GM23248 (cell line): ENCODE measurements at regions not wholly inside any gene's neighbourhood (a gene's known extent, or its start where the extent isn't known, plus 50 kb on each side); places are given as distances from the start of the nearest gene placed in this dataset.

ENCODE experiments used
- DNase-seq: peaks from one replicate; pipeline ENCODE4 v3.0.0-alpha.2; 2015
- H2AFZ ChIP-seq: fragments of 200-600 bp; sonication (generic); 2 replicates; pipeline ENCODE4 v1.6.1; 2016; ENCODE audit warnings: antibody characterized with exemption
- H3F3A ChIP-seq: fragments of 200-600 bp; sonication (generic); 2 replicates; pipeline ENCODE4 v1.6.1; 2016; ENCODE audit warnings: mild to moderate bottlenecking, antibody characterized with exemption, mixed run types; ENCODE audit not compliant: insufficient read depth
- H3K27ac ChIP-seq: fragments of 200-600 bp; sonication (generic); 2 replicates; pipeline ENCODE4 v1.5.1; 2016; ENCODE audit warnings: mild to moderate bottlenecking
- H3K27me3 ChIP-seq: fragments of 200-600 bp; sonication (generic); replicated peaks from 2 replicates; pipeline ENCODE4 v1.6.1; 2016; ENCODE audit warnings: mild to moderate bottlenecking; ENCODE audit not compliant: insufficient read depth
- H3K36me3 ChIP-seq: fragments of 200-600 bp; sonication (generic); 2 replicates; pipeline ENCODE4 v1.6.1; 2016; ENCODE audit warnings: low read depth, mild to moderate bottlenecking
- H3K4me1 ChIP-seq: fragments of 200-600 bp; sonication (generic); 2 replicates; pipeline ENCODE4 v1.6.1; 2016; ENCODE audit warnings: mild to moderate bottlenecking; ENCODE audit not compliant: insufficient read depth
- H3K4me2 ChIP-seq: fragments of 200-600 bp; sonication (generic); one replicate; pipeline ENCODE4 v1.6.1; 2016; ENCODE audit warnings: mild to moderate bottlenecking; ENCODE audit not compliant: unreplicated experiment
- H3K4me3 ChIP-seq: fragments of 200-600 bp; sonication (generic); 2 replicates; pipeline ENCODE4 v1.5.1; 2016; ENCODE audit warnings: mild to moderate bottlenecking
- H3K79me2 ChIP-seq: fragments of 200-600 bp; sonication (generic); 2 replicates; pipeline ENCODE4 v1.6.1; 2016; ENCODE audit warnings: mild to moderate bottlenecking; ENCODE audit not compliant: insufficient read depth
- H3K9ac ChIP-seq: fragments of 200-600 bp; sonication (generic); 2 replicates; pipeline ENCODE4 v1.6.1; 2016; ENCODE audit warnings: mild to moderate bottlenecking
- H3K9me2 ChIP-seq: fragments of 200-600 bp; sonication (generic); 2 replicates; pipeline ENCODE4 v1.6.1; 2016; ENCODE audit warnings: mixed run types, mild to moderate bottlenecking, moderate library complexity; ENCODE audit not compliant: insufficient read depth
- H3K9me3 ChIP-seq: fragments of 200-600 bp; sonication (generic); one replicate; pipeline ENCODE4 v1.6.1; 2017; ENCODE audit warnings: low read depth
- H4K20me1 ChIP-seq: fragments of 200-600 bp; sonication (generic); 2 replicates; pipeline ENCODE4 v1.6.0; 2016; ENCODE audit not compliant: insufficient read depth
- EZH2 ChIP-seq: fragments of 200-600 bp; sonication (generic); IDR thresholded peaks from 2 replicates; pipeline ENCODE4 v1.6.1; 2018; ENCODE audit warnings: antibody characterized with exemption, mild to moderate bottlenecking; ENCODE audit not compliant: insufficient read depth, poor library complexity, severe bottlenecking
- EZH2phosphoT487 ChIP-seq: fragments of 200-600 bp; sonication (generic); IDR thresholded peaks from 2 replicates; pipeline ENCODE4 v1.6.1; 2018; ENCODE audit warnings: antibody characterized with exemption, moderate library complexity, mild to moderate bottlenecking, low read depth; ENCODE audit not compliant: insufficient read depth
- WGBS, 2 experiments: methylation state at CpG; one replicate each; pipeline ENCODE4 v1.1.6; 2015 to 2017; ENCODE audit warnings: low lambda C conversion rate in 2 of 2, low coverage in 1 of 2; ENCODE audit errors: missing lambda C conversion rate in 2 of 2; 5-methylcytosine and 5-hydroxymethylcytosine counted together
- in situ Hi-C: fragments of 300-500 bp; cut with MboI; formaldehyde crosslinking; loops from 2 replicates; pipeline ENCODE4 v1.15.0; 2020

DNA sequence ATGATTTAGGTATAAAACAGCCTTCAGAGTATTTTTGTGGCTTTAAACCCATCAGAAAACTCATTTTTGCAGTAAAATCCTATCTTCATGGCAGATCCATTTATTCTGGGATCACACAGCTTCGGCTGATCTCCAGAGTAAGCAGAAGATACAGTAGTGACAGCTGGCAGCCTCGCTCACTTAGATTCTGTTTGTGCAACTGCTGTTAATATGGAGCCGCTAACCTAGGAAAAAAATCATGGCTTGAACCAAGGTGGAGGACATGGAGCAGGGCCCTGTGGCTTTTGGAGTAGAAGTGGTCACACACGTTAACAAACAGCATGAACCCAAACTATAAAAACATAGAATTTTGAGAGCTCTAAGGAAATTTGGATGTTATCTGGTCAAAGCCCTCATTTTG is 137.2 kb upstream of the ARHGAP5 start:
- Histone ChIP-seq H3K36me3 (no peaks in the 10 kb centered on the region), H3K79me2 (no peaks in the 10 kb centered on the region), H3K4me2 (no peak overlapping the region), H3K9me2 (no peaks in the 10 kb centered on the region), H3F3A (peaks cover 17% of the 10 kb centered on the region), H4K20me1 (no peaks in the 10 kb centered on the region), H3K9ac (no peak overlapping the region), H2AFZ (no peak overlapping the region), H3K4me3 (no peak overlapping the region), H3K9me3 (no peaks in the 10 kb centered on the region), H3K4me1 (peaks cover 13% of the 10 kb centered on the region), H3K27ac (no peak overlapping the region), H3K27me3 (no peaks in the 10 kb centered on the region)
- no peak for DNase-seq
- no peak for TF ChIP-seq EZH2
- no peak for TF ChIP-seq EZH2phosphoT487
- WGBS, 2 experiments = 94 to 100% methylated on average over 4 of the region's 4 CpGs
- in situ Hi-C loops = loop anchor here (10.0 kb wide), 1 partner anchor 315 kb away; no protein-coding TSS in a partner anchor

GRCh38 chr14:31941487-31941886 is 135.6 kb upstream of the ARHGAP5 start:
- 86 to 100% methylated on average over 1 of the region's 1 CpG for whole genome bisulfite sequencing, 2 experiments
- Histone ChIP-seq H3K27me3 (no peaks in the 10 kb centered on the region), H3K9me3 (no peaks in the 10 kb centered on the region), H3K36me3 (no peaks in the 10 kb centered on the region), H4K20me1 (no peaks in the 10 kb centered on the region), H3K4me3 (no peak overlapping the region), H3K79me2 (no peaks in the 10 kb centered on the region), H3K4me2 (no peak overlapping the region), H3K27ac (no peak overlapping the region), H2AFZ (no peak overlapping the region), H3K4me1 (peaks cover 10% of the 10 kb centered on the region), H3K9ac (no peak overlapping the region), H3F3A (peaks cover 14% of the 10 kb centered on the region), H3K9me2 (no peaks in the 10 kb centered on the region)
- TF ChIP-seq EZH2 (no peak), EZH2phosphoT487 (no peak)
- in situ Hi-C loops = no loop called here
- DNase-seq = no peak

GRCh38 chr14:31942166-31942841 is 134.8 kb upstream of the ARHGAP5 start:
- H3K9me2 ChIP-seq = no peaks in the 10 kb centered on the region
- DNase-seq = peak; percentile 33
- no peak overlapping the region for H3K4me3 ChIP-seq
- no peak overlapping the region for H3K27ac ChIP-seq
- no peaks in the 10 kb centered on the region for H3K79me2 ChIP-seq
- TF ChIP-seq EZH2phosphoT487 = no peak
- TF ChIP-seq EZH2 = no peak
- H2AFZ ChIP-seq = no peak overlapping the region
- in situ Hi-C loops = no loop called here
- no peaks in the 10 kb centered on the region for H3K27me3 ChIP-seq
- H3K9me3 ChIP-seq = no peaks in the 10 kb centered on the region
- peaks cover 8% of the 10 kb centered on the region for H3F3A ChIP-seq
- 37 to 40% methylated on average over 9 of the region's 9 CpGs for WGBS, 2 experiments
- peaks cover 8% of the 10 kb centered on the region for H3K4me1 ChIP-seq
- H3K36me3 ChIP-seq = no peaks in the 10 kb centered on the region
- H3K9ac ChIP-seq = no peak overlapping the region
- H3K4me2 ChIP-seq = no peak overlapping the region
- H4K20me1 ChIP-seq = no peaks in the 10 kb centered on the region

GRCh38 chr14:31943217-31943799 is 133.8 kb upstream of the ARHGAP5 start:
- Histone ChIP-seq H3K79me2 (no peaks in the 10 kb centered on the region), H4K20me1 (no peaks in the 10 kb centered on the region), H3K36me3 (no peaks in the 10 kb centered on the region), H3K9me3 (no peaks in the 10 kb centered on the region), H3F3A (no peaks in the 10 kb centered on the region), H3K4me3 (no peak overlapping the region), H3K27ac (no peak overlapping the region), H3K4me1 (no peaks in the 10 kb centered on the region), H2AFZ (no peak overlapping the region), H3K4me2 (no peak overlapping the region), H3K9ac (no peak overlapping the region), H3K9me2 (no peaks in the 10 kb centered on the region), H3K27me3 (no peaks in the 10 kb centered on the region)
- TF ChIP-seq EZH2phosphoT487 = no peak
- no peak for TF ChIP-seq EZH2
- DNase-seq = no peak
- WGBS, 2 experiments = 85 to 89% methylated on average over 5 of the region's 5 CpGs
- in situ Hi-C loops = no loop called here
